ENCODE measurements at regions not wholly inside any gene's neighbourhood (a gene's known extent, or its start where the extent isn't known, plus 50 kb on each side); places are given as distances from the start of the nearest gene placed in this dataset.

- Mint-ChIP-seq H3K4me1 (ENCODE audit: unreplicated experiment) (no peaks in the 10 kb centered on the region), H3K9me3 (ENCODE audit: unreplicated experiment) (peaks cover 6% of the 10 kb centered on the region), H3K4me3 (ENCODE audit: unreplicated experiment) (no peak overlapping the region), H3K27me3 (ENCODE audit: unreplicated experiment) (no peaks in the 10 kb centered on the region), H3K27ac (ENCODE audit: unreplicated experiment) (no peak overlapping the region), H3K36me3 (ENCODE audit: unreplicated experiment) (no peaks in the 10 kb centered on the region)
- no peak for TF ChIP-seq CTCF (IDR thresholded peaks at IDR 0.05)
- DNase-seq (ENCODE audit: extremely low spot score, unreplicated experiment) = no peak
Observed at GRCh38 chr18:68340606-68341005, 374.3 kb downstream of the TMX3 start.

- H3K9me3 Mint-ChIP-seq (ENCODE audit: unreplicated experiment) = no peaks in the 10 kb centered on the region
- H3K4me1 Mint-ChIP-seq (ENCODE audit: unreplicated experiment) = no peaks in the 10 kb centered on the region
- no peak overlapping the region for H3K27ac Mint-ChIP-seq (ENCODE audit: unreplicated experiment)
- H3K36me3 Mint-ChIP-seq (ENCODE audit: unreplicated experiment) = no peaks in the 10 kb centered on the region
- no peak overlapping the region for H3K4me3 Mint-ChIP-seq (ENCODE audit: unreplicated experiment)
- DNase-seq (ENCODE audit: extremely low spot score, unreplicated experiment) = no peak
- TF ChIP-seq CTCF (IDR thresholded peaks at IDR 0.05) = no peak
- no peaks in the 10 kb centered on the region for H3K27me3 Mint-ChIP-seq (ENCODE audit: unreplicated experiment)
Observed at GRCh38 chr18:68330658-68331057, 384.2 kb downstream of the TMX3 start.

GRCh38 chr18:68323921-68324320, 391.0 kb downstream of the TMX3 start:
- H3K27me3 Mint-ChIP-seq (ENCODE audit: unreplicated experiment) = no peaks in the 10 kb centered on the region

GRCh38 chr18:68316636-68317035, 398.3 kb downstream of the TMX3 start:
- Mint-ChIP-seq H3K4me3 (ENCODE audit: unreplicated experiment) (peak overlapping the region; percentile 59), H3K27ac (ENCODE audit: unreplicated experiment) (peak overlapping the region; percentile 57), H3K36me3 (ENCODE audit: unreplicated experiment) (no peaks in the 10 kb centered on the region), H3K9me3 (ENCODE audit: unreplicated experiment) (no peaks in the 10 kb centered on the region), H3K27me3 (ENCODE audit: unreplicated experiment) (no peaks in the 10 kb centered on the region), H3K4me1 (ENCODE audit: unreplicated experiment) (peaks cover 23% of the 10 kb centered on the region)
- no peak for TF ChIP-seq CTCF (IDR thresholded peaks at IDR 0.05)
- no peak for DNase-seq (ENCODE audit: extremely low spot score, unreplicated experiment)

More at GRCh38 chr18:68323921-68324320, 391.0 kb downstream of the TMX3 start:
- no peaks in the 10 kb centered on the region for H3K4me1 Mint-ChIP-seq (ENCODE audit: unreplicated experiment)
- H3K9me3 Mint-ChIP-seq (ENCODE audit: unreplicated experiment) = no peaks in the 10 kb centered on the region
- no peaks in the 10 kb centered on the region for H3K36me3 Mint-ChIP-seq (ENCODE audit: unreplicated experiment)
- H3K4me3 Mint-ChIP-seq (ENCODE audit: unreplicated experiment) = no peak overlapping the region
- DNase-seq (ENCODE audit: extremely low spot score, unreplicated experiment) = no peak
- no peak for TF ChIP-seq CTCF (IDR thresholded peaks at IDR 0.05)
- no peak overlapping the region for H3K27ac Mint-ChIP-seq (ENCODE audit: unreplicated experiment)

- Mint-ChIP-seq H3K27me3 (ENCODE audit: unreplicated experiment) (no peaks in the 10 kb centered on the region), H3K4me1 (ENCODE audit: unreplicated experiment) (peaks cover 23% of the 10 kb centered on the region), H3K9me3 (ENCODE audit: unreplicated experiment) (no peaks in the 10 kb centered on the region), H3K4me3 (ENCODE audit: unreplicated experiment) (no peak overlapping the region), H3K36me3 (ENCODE audit: unreplicated experiment) (no peaks in the 10 kb centered on the region), H3K27ac (ENCODE audit: unreplicated experiment) (no peak overlapping the region)
- no peak for TF ChIP-seq CTCF (IDR thresholded peaks at IDR 0.05)
- no peak for DNase-seq (ENCODE audit: extremely low spot score, unreplicated experiment)
Observed at GRCh38 chr18:68314403-68314802, 400.5 kb downstream of the TMX3 start.
